ENCODE measurements at regions not wholly inside any gene's neighbourhood (a gene's known extent, or its start where the extent isn't known, plus 50 kb on each side); places are given as distances from the start of the nearest gene placed in this dataset.

DNA sequence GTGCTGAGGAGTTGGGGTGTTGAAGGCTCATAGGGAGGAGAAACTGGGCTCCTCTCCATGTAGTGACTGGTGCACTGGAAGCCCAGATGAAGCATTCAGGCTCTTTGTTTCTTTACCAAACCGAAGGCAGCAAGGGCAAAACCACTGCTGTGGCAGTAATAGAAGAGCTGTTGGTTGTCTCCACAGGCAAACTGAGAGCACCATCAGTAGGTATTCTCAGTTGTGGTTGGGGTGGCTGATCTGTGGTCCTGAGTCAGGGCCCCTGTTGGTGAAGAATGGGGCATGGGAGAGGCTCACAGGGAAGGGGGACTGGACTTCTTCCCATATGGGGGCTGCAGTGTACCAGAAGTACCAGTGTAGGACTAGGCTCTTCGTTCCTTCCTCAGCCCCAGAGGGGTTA, 460.2 kb upstream of the IMPG1 start:
- intact Hi-C loops (cut with micrococcal nuclease; ENCODE audit: unreplicated experiment) (no loop called here), in situ Hi-C loops (cut with HindIII; ENCODE audit: extremely low pct_ligation_motif_present, low pct_unique_long_range_greater_than_20kb) (no loop called here)
- Histone ChIP-seq H3K4me2 (ENCODE audit: low read depth, low read length) (no peak overlapping the region), H3K36me3 (replicated peaks in 1 of 2; ENCODE audit: control insufficient read depth in 1 of 2, insufficient read depth in 2 of 2, low read length in 2 of 2) (no peaks in the 10 kb centered on the region), H3K4me3 (replicated peaks in 1 of 3; ENCODE audit: insufficient read depth in 1 of 3, low read depth in 2 of 3, low read length in 3 of 3) (no peak overlapping the region), H3K4me1 (ENCODE audit: insufficient read depth, low read length) (no peaks in the 10 kb centered on the region), H3K27ac (ENCODE audit: extremely low read length, insufficient read depth, low read length) (no peak overlapping the region), H3K9me3 (ENCODE audit: low read length) (no peaks in the 10 kb centered on the region), H3K9ac (ENCODE audit: insufficient read depth, low read depth, low read length) (no peak overlapping the region), H3K79me2 (ENCODE audit: insufficient read depth, low read length) (no peaks in the 10 kb centered on the region), H4K20me1 (ENCODE audit: insufficient read depth, low read length) (no peaks in the 10 kb centered on the region), H3K27me3 (ENCODE audit: control insufficient read depth in 1 of 2, insufficient read depth in 2 of 2, low read length in 2 of 2) (no peaks in the 10 kb centered on the region), H2AFZ (ENCODE audit: low read length) (no peak overlapping the region)
- no TSS peak for BruUV-seq (replicated peaks)
- 0% methylated on average over 2 of the region's 2 CpGs for WGBS (ENCODE audit: low lambda C conversion rate)
- POLR2A ChIA-PET = no interaction called here
- CTCF ChIA-PET (ENCODE audit: low intra/inter-chr PET ratio, low total read pairs) = no interaction called here
- no peak for DNase-seq (ENCODE audit: low spot score)
- no peak for ATAC-seq
- no peak for FAIRE-seq
- TF ChIP-seq ZNF577 (CRISPR knock-in tag; IDR thresholded peaks at IDR 0.05; ENCODE audit: borderline replicate concordance, low read depth) = no peak
- no peak for TF ChIP-seq SNAPC2 (CRISPR knock-in tag; IDR thresholded peaks at IDR 0.05)
- no peak for TF ChIP-seq SETDB1 (CRISPR knock-in tag; IDR thresholded peaks at IDR 0.05; ENCODE audit: borderline replicate concordance)
- TF ChIP-seq RARA (CRISPR knock-in tag; IDR thresholded peaks at IDR 0.05) = no peak
- no peak for TF ChIP-seq ZNF335 (CRISPR knock-in tag; IDR thresholded peaks at IDR 0.05)
- no peak for TF ChIP-seq ZNF572 (CRISPR knock-in tag; IDR thresholded peaks at IDR 0.05)
- TF ChIP-seq, protein P1, sequence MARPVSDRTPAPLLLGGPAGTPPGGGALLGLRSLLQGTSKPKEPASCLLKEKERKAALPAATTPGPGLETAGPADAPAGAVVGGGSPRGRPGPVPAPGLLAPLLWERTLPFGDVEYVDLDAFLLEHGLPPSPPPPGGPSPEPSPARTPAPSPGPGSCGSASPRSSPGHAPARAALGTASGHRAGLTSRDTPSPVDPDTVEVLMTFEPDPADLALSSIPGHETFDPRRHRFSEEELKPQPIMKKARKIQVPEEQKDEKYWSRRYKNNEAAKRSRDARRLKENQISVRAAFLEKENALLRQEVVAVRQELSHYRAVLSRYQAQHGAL (CRISPR knock-in tag; IDR thresholded peaks at IDR 0.05; ENCODE audit: not compliant biosample characterization) = no peak
- TF ChIP-seq TFDP2 (CRISPR knock-in tag; IDR thresholded peaks at IDR 0.05) = no peak
- TF ChIP-seq EP300 (IDR thresholded peaks at IDR 0.05; ENCODE audit: low read depth in 2 of 2, low read length in 2 of 2) = no peak
- TF ChIP-seq EP300 (CRISPR knock-in tag; IDR thresholded peaks at IDR 0.05; ENCODE audit: borderline replicate concordance) = no peak
- no peak for TF ChIP-seq HDAC1 (CRISPR knock-in tag; IDR thresholded peaks at IDR 0.05)
- TF ChIP-seq, protein P2, sequence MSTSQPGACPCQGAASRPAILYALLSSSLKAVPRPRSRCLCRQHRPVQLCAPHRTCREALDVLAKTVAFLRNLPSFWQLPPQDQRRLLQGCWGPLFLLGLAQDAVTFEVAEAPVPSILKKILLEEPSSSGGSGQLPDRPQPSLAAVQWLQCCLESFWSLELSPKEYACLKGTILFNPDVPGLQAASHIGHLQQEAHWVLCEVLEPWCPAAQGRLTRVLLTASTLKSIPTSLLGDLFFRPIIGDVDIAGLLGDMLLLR (CRISPR knock-in tag; IDR thresholded peaks at IDR 0.05) = no peak
- no peak for TF ChIP-seq HMG20A (CRISPR knock-in tag; IDR thresholded peaks at IDR 0.05; ENCODE audit: borderline replicate concordance)
- no peak for TF ChIP-seq CHD2 (IDR thresholded peaks at IDR 0.05; ENCODE audit: low read depth, low read length)
- no peak for TF ChIP-seq SRF (IDR thresholded peaks at IDR 0.05; ENCODE audit: low read depth, low read length)
- TF ChIP-seq ZKSCAN5 (CRISPR knock-in tag; IDR thresholded peaks at IDR 0.05) = no peak
- TF ChIP-seq SRY (CRISPR knock-in tag; IDR thresholded peaks at IDR 0.05) = no peak
- TF ChIP-seq, protein P3, sequence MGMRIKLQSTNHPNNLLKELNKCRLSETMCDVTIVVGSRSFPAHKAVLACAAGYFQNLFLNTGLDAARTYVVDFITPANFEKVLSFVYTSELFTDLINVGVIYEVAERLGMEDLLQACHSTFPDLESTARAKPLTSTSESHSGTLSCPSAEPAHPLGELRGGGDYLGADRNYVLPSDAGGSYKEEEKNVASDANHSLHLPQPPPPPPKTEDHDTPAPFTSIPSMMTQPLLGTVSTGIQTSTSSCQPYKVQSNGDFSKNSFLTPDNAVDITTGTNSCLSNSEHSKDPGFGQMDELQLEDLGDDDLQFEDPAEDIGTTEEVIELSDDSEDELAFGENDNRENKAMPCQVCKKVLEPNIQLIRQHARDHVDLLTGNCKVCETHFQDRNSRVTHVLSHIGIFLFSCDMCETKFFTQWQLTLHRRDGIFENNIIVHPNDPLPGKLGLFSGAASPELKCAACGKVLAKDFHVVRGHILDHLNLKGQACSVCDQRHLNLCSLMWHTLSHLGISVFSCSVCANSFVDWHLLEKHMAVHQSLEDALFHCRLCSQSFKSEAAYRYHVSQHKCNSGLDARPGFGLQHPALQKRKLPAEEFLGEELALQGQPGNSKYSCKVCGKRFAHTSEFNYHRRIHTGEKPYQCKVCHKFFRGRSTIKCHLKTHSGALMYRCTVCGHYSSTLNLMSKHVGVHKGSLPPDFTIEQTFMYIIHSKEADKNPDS (CRISPR knock-in tag; IDR thresholded peaks at IDR 0.05) = no peak
- TF ChIP-seq, protein P4, sequence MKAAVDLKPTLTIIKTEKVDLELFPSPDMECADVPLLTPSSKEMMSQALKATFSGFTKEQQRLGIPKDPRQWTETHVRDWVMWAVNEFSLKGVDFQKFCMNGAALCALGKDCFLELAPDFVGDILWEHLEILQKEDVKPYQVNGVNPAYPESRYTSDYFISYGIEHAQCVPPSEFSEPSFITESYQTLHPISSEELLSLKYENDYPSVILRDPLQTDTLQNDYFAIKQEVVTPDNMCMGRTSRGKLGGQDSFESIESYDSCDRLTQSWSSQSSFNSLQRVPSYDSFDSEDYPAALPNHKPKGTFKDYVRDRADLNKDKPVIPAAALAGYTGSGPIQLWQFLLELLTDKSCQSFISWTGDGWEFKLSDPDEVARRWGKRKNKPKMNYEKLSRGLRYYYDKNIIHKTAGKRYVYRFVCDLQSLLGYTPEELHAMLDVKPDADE (CRISPR knock-in tag; IDR thresholded peaks at IDR 0.05) = no peak
- TF ChIP-seq ZNF737 (CRISPR knock-in tag; IDR thresholded peaks at IDR 0.05; ENCODE audit: borderline replicate concordance) = no peak

All from HepG2 (cell line).